ENCODE measurements at regions not wholly inside any gene's neighbourhood (a gene's known extent, or its start where the extent isn't known, plus 50 kb on each side); places are given as distances from the start of the nearest gene placed in this dataset.

DNA sequence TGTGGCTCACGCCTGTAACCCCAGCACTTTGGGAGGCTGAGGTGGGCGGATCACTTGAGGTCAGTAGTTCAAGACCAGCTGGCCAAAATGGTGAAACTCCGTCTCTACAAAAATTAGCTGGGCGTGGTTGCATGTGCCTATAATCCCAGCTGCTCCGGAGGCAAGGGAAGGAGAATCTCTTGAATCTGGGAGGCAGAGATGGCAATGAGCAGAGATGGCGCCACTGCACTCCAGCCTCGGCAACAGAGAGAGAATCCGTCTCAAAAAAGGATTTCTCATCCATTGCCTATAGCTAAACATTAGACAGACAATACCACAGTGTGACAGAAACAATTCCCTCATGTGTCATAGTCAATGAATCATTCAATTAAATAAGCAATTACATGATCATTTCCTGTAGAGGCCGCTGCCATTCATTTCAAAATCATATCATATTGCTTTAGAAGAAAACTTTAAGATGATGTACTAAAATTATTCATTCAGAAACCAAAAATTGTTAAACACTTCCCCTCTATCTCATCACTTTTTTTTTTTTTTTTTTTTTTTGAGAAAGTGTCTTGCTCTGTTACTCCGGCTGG is 69.5 kb upstream of the TGIF1 start:
- Mint-ChIP-seq H3K4me3 (no peak overlapping the region), H3K4me1 (peaks cover 6% of the 10 kb centered on the region), H3K27ac (no peak overlapping the region), H3K9me3 (no peaks in the 10 kb centered on the region), H3K27me3 (peaks cover 2% of the 10 kb centered on the region), H3K36me3 (ENCODE audit: low read depth) (no peaks in the 10 kb centered on the region)
- no peak for DNase-seq
- CTCF ChIA-PET: interaction anchor here (0.7 to 1.6 kb wide), 4 partner anchors 74 to 286 kb away, joined by 4 to 6 read pairs (median 4); no protein-coding TSS in a partner anchor
- POLR2A ChIA-PET: no interaction called here

- H3K4me3 Mint-ChIP-seq: no peak overlapping the region
- H3K36me3 Mint-ChIP-seq (ENCODE audit: low read depth): no peaks in the 10 kb centered on the region
- ChIA-PET CTCF (no interaction called here), POLR2A (no interaction called here)
- H3K4me1 Mint-ChIP-seq: peaks cover 6% of the 10 kb centered on the region
- H3K9me3 Mint-ChIP-seq: no peaks in the 10 kb centered on the region
- DNase-seq: no peak
- no peak overlapping the region for H3K27ac Mint-ChIP-seq
- H3K27me3 Mint-ChIP-seq: no peaks in the 10 kb centered on the region
Measured at GRCh38 chr18:3383381-3383915, 66.5 kb upstream of the TGIF1 start.

DNA sequence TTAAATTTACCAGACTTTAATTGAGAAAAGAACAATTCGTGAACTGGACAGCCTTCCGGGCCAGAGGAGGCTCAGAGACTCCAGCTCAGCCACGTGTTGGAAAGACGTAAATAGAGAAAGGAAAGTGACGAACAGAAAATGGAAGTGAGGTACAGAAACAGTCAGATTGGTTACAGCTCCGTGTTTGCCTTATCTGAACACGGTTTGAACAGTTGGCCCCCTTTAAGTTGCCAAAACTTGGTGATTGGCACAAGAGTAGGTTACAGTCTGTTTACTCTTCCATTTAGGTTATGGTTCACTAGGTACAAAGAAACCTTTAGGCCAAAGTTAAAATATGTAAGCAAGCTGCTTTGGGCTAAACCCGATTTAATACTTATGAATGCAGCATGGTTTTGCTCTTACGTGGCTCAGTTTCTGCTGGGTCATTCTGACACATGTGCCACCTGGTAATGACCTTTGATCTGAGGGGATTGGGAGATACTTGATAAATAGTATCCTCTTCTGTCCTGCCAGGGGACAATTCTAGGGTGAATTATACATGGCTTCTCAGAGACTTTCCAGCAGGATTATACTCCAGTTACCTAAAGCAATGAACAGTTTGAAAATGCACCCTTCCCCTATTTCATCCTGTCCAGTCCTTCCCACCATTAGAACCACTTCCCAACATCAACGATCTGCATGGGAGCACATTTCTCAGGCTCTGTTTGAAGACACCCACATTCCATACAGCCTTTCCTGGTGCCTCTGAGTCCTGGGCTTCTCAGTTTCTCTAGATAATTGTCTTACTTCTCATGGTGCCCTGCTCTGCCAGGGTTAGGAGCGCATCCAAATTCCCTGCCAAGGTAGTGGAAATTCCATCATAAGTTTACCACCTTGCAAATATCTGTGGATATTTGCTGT is 65.1 kb upstream of the TGIF1 start:
- ChIA-PET POLR2A (interaction anchor here (1.0 kb wide), 1 partner anchor 63 kb away, joined by 3 read pairs; no protein-coding TSS in a partner anchor), CTCF (no interaction called here)
- peaks cover 4% of the 10 kb centered on the region for H3K4me1 Mint-ChIP-seq
- no peaks in the 10 kb centered on the region for H3K27me3 Mint-ChIP-seq
- no peaks in the 10 kb centered on the region for H3K36me3 Mint-ChIP-seq (ENCODE audit: low read depth)
- no peak for DNase-seq
- no peak overlapping the region for H3K27ac Mint-ChIP-seq
- no peaks in the 10 kb centered on the region for H3K9me3 Mint-ChIP-seq
- no peak overlapping the region for H3K4me3 Mint-ChIP-seq

- DNase-seq: no peak
- ChIA-PET CTCF (interaction anchor here (0.7 kb wide), 1 partner anchor 608 kb away, joined by 3 read pairs; no protein-coding TSS in a partner anchor), POLR2A (no interaction called here)
- Mint-ChIP-seq H3K36me3 (ENCODE audit: low read depth) (no peaks in the 10 kb centered on the region), H3K9me3 (peaks cover 12% of the 10 kb centered on the region), H3K4me1 (no peaks in the 10 kb centered on the region), H3K27me3 (peaks cover 2% of the 10 kb centered on the region), H3K4me3 (no peak overlapping the region), H3K27ac (no peak overlapping the region)
Measured at GRCh38 chr18:3388323-3388722, 61.6 kb upstream of the TGIF1 start.

DNA sequence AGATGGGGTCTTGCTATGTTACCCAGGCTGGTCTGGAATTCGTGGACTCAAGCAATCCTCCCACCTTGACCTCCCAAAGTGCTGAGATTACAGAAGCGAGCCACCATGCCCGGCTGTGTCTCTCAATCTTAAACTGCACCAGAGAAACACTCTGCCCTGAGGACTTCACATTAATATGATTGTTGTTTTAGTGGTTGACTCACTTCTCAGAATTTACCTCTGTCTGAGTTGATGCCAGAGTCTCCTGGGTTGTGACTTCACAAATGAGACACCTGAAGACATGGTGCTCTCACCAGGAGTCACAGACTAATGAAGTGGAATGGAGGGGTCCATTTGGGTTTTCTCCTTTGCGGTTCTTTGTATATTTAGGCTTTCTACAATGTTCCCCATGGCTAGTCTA is 61.0 kb upstream of the TGIF1 start:
- ChIA-PET POLR2A (no interaction called here), CTCF (no interaction called here)
- Mint-ChIP-seq H3K9me3 (peaks cover 17% of the 10 kb centered on the region), H3K27me3 (peaks cover 2% of the 10 kb centered on the region), H3K4me1 (no peaks in the 10 kb centered on the region), H3K36me3 (ENCODE audit: low read depth) (no peaks in the 10 kb centered on the region), H3K27ac (no peak overlapping the region), H3K4me3 (no peak overlapping the region)
- DNase-seq: no peak

DNA sequence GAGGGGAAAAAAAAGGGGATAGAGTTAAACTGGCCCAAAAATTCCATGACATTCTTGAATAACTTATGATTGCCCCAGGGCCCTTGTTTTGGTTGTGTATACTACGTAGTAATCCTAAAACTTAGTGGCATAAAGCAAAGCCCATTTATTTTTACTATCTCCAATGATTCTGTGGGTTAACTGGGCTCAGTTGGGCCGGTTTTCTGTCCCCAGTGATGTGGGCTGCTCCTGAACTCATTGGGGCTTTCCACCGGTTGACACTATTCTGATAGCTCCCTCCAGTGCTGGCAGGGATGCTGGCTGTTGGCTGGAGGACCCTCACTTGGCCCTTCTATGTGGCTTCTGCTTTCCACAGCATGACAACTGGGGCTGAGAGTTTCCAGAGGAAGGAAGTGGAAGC is 60.0 kb upstream of the TGIF1 start:
- ChIA-PET POLR2A (no interaction called here), CTCF (interaction anchor here (1.7 kb wide), 1 partner anchor 93 kb away, joined by 3 read pairs; no protein-coding TSS in a partner anchor)
- Mint-ChIP-seq H3K36me3 (ENCODE audit: low read depth) (no peaks in the 10 kb centered on the region), H3K4me3 (no peak overlapping the region), H3K4me1 (no peaks in the 10 kb centered on the region), H3K9me3 (peaks cover 25% of the 10 kb centered on the region), H3K27ac (no peak overlapping the region), H3K27me3 (peaks cover 2% of the 10 kb centered on the region)
- no peak for DNase-seq

DNA sequence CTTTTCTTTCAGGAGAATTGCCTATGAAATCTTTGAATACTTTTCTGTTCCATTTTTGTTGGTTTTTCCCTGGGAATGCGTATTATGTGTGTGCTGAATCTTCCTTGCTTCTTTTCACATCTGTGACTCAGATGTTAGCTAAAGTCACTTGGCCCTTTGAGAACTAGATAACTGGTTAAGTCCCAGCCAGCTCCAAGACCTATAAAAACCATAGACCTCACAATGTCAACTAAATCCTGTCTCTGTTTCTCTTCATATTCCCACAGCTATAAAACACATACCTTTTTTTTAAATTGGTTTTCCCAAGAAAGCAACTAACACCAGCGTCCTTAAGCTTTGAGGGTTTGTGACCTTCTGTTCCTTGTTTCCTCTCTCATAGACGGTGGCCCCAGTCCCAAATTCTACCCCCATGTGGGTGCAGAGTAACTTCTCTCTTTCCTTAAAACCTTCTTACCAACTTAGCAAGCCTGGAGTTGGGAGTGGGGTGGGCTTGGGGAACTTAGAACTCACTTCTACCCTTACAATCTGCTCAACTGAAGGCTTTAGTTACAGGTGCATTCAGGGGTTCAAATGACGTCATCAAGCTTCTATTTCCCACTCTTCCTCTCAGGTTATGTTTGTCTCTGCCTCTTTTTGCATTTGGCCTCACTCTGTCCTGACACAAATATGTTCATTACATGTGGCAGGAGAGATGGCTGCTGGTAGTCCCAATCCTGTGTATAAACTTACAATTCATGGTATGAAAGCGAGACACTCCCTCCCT is 58.1 kb upstream of the TGIF1 start:
- no peaks in the 10 kb centered on the region for H3K36me3 Mint-ChIP-seq (ENCODE audit: low read depth)
- H3K4me3 Mint-ChIP-seq: no peak overlapping the region
- DNase-seq: no peak
- ChIA-PET CTCF (no interaction called here), POLR2A (no interaction called here)
- peaks cover 25% of the 10 kb centered on the region for H3K9me3 Mint-ChIP-seq
- no peak overlapping the region for H3K27ac Mint-ChIP-seq
- peaks cover 2% of the 10 kb centered on the region for H3K27me3 Mint-ChIP-seq
- no peaks in the 10 kb centered on the region for H3K4me1 Mint-ChIP-seq

DNA sequence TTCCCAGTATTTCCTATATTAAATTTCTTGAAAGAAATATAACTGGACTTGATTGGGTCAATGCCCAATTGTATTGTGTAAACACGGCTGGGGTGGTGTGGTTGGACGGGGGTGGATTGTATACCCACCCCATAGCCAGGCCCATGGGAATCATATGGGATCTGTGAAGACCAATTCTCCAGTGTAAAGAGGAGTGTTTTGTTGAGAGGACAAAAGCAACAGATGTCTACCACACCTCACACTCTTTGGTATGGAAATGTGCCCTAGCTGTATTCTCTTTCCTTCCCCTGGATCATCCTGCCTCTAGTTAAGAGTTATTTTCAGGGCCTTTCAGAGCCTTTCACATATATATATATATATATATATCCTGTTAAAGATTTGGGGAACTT is 57.5 kb upstream of the TGIF1 start:
- no peak for DNase-seq
- Mint-ChIP-seq H3K4me1 (no peaks in the 10 kb centered on the region), H3K9me3 (peaks cover 25% of the 10 kb centered on the region), H3K27ac (no peak overlapping the region), H3K4me3 (no peak overlapping the region), H3K27me3 (peaks cover 2% of the 10 kb centered on the region), H3K36me3 (ENCODE audit: low read depth) (no peaks in the 10 kb centered on the region)
- CTCF ChIA-PET: interaction anchor here (1.0 kb wide), 1 partner anchor 13 kb away, joined by 3 read pairs; no protein-coding TSS in a partner anchor
- POLR2A ChIA-PET: no interaction called here

GRCh38 chr18:3394648-3395047 is 55.3 kb upstream of the TGIF1 start:
- H3K4me1 Mint-ChIP-seq: no peaks in the 10 kb centered on the region
- peaks cover 25% of the 10 kb centered on the region for H3K9me3 Mint-ChIP-seq
- POLR2A ChIA-PET: no interaction called here
- H3K27me3 Mint-ChIP-seq: peaks cover 2% of the 10 kb centered on the region
- CTCF ChIA-PET: no interaction called here
- no peaks in the 10 kb centered on the region for H3K36me3 Mint-ChIP-seq (ENCODE audit: low read depth)
- no peak overlapping the region for H3K4me3 Mint-ChIP-seq
- no peak overlapping the region for H3K27ac Mint-ChIP-seq
- no peak for DNase-seq

GRCh38 chr18:3395466-3395865 is 54.5 kb upstream of the TGIF1 start:
- H3K4me3 Mint-ChIP-seq: no peak overlapping the region
- ChIA-PET POLR2A (no interaction called here), CTCF (no interaction called here)
- H3K27me3 Mint-ChIP-seq: peaks cover under 1% of the 10 kb centered on the region
- no peak for DNase-seq
- peaks cover 24% of the 10 kb centered on the region for H3K9me3 Mint-ChIP-seq
- H3K36me3 Mint-ChIP-seq (ENCODE audit: low read depth): no peaks in the 10 kb centered on the region
- H3K27ac Mint-ChIP-seq: no peak overlapping the region
- H3K4me1 Mint-ChIP-seq: no peaks in the 10 kb centered on the region

DNA sequence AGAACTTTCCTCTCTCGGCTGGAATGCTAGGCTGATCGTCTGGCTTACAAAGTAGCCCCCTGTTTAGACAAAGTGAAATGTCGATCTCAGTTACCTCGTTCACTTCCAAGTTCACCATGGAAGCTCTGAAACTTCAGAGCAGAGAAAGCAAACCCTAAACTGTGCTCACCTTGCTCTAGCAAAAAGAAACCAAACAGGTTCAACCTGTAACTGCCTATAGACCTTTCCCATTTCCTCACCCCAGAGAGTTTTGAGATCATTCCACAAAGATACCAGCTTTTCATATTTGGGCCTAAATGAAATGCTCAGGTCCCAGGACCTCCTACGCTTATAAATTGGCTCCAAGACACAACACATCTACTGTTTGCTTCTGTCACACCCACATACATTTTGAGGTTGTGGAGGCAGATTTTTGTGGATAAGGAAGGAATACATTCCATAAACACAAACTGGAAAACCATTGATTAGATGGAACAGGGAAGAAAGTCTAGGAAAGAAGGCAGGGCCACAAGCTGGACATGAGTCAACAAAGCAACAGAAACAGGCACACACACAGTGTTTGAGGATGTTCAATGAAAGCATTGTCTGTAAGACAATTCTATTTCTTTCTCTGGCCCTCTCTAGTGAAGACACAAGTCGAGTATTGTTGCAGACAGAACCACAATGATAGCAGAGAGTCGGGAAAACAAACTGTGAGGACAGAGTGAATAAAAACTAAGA is 52.8 kb upstream of the TGIF1 start:
- Mint-ChIP-seq H3K9me3 (peaks cover 16% of the 10 kb centered on the region), H3K27me3 (no peaks in the 10 kb centered on the region), H3K4me3 (no peak overlapping the region), H3K36me3 (ENCODE audit: low read depth) (no peaks in the 10 kb centered on the region), H3K4me1 (no peaks in the 10 kb centered on the region), H3K27ac (no peak overlapping the region)
- no peak for DNase-seq
- ChIA-PET POLR2A (no interaction called here), CTCF (no interaction called here)

DNA sequence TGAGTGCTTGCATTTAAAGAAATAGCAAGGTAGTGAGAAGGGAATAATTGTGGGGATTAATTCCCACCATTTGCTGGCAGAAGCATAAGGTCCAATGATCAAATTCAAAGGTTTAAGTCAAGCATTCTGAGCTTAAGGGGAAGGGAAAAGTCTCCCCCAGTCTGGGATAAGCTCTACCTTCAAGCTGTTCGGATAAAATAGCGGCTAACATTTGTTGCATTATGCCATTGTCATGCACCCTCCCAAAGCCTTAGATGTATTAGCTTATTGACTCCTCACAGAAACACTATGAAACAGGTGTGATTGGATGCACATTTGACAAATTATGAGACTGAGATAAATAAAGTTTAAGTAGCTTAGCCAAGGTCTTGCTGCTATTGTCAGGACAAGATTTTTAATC is 52.2 kb upstream of the TGIF1 start:
- DNase-seq: no peak
- Mint-ChIP-seq H3K36me3 (ENCODE audit: low read depth) (no peaks in the 10 kb centered on the region), H3K9me3 (peaks cover 16% of the 10 kb centered on the region), H3K4me3 (no peak overlapping the region), H3K4me1 (peaks cover under 1% of the 10 kb centered on the region), H3K27ac (no peak overlapping the region), H3K27me3 (no peaks in the 10 kb centered on the region)
- POLR2A ChIA-PET: no interaction called here
- CTCF ChIA-PET: no interaction called here
